ENCODE measurements at regions not wholly inside any gene's neighbourhood (a gene's known extent, or its start where the extent isn't known, plus 50 kb on each side); places are given as distances from the start of the nearest gene placed in this dataset.
"Not testable (repeated sequence)": the region's sequence is repeated elsewhere in the genome, so short reads cannot be mapped to it uniquely, and the experiment has no call there.

GRCh38 chr1:173257805-173258204, 50.7 kb upstream of the TNFSF4 start:
- DNase-seq, result no peak

- DNase-seq, result no peak
Observed at GRCh38 chr1:173258479-173259264, 51.5 kb upstream of the TNFSF4 start.

- not testable (repeated sequence) for DNase-seq
Observed at GRCh38 chr1:173260329-173260728, 53.2 kb upstream of the TNFSF4 start.

- no peak for DNase-seq
Observed at GRCh38 chr1:173266841-173267240, 59.7 kb upstream of the TNFSF4 start.

GRCh38 chr1:173267453-173267945, 60.4 kb upstream of the TNFSF4 start:
- no peak for DNase-seq

- no peak for DNase-seq
Observed at GRCh38 chr1:173268261-173268660, 61.1 kb upstream of the TNFSF4 start.

GRCh38 chr1:173268786-173269277, 61.7 kb upstream of the TNFSF4 start:
- no peak for DNase-seq

- no peak for DNase-seq
Observed at GRCh38 chr1:173269490-173270230, 62.5 kb upstream of the TNFSF4 start.

GRCh38 chr1:173270243-173270642, 63.1 kb upstream of the TNFSF4 start:
- DNase-seq, result no peak

- DNase-seq, result not testable (repeated sequence)
Observed at GRCh38 chr1:173271021-173271420, 63.9 kb upstream of the TNFSF4 start.

- DNase-seq, result no peak
Observed at GRCh38 chr1:173275496-173275895, 68.4 kb upstream of the TNFSF4 start.

GRCh38 chr1:173276922-173277800, 70.0 kb upstream of the TNFSF4 start:
- no peak for DNase-seq

- no peak for DNase-seq
Observed at GRCh38 chr1:173280899-173281660, 73.9 kb upstream of the TNFSF4 start.

GRCh38 chr1:173285048-173285447, 77.9 kb upstream of the TNFSF4 start:
- no peak for DNase-seq

GRCh38 chr1:173287785-173288184, 80.7 kb upstream of the TNFSF4 start:
- no peak for DNase-seq

GRCh38 chr1:173293756-173294155, 86.6 kb upstream of the TNFSF4 start:
- no peak for DNase-seq

- no peak for DNase-seq
Observed at GRCh38 chr1:173294843-173295242, 87.7 kb upstream of the TNFSF4 start.

GRCh38 chr1:173295391-173295790, 88.3 kb upstream of the TNFSF4 start:
- DNase-seq, result no peak

- no peak for DNase-seq
Observed at GRCh38 chr1:173295995-173296394, 88.9 kb upstream of the TNFSF4 start.

GRCh38 chr1:173297798-173298391, 90.8 kb upstream of the TNFSF4 start:
- DNase-seq, result no peak
